GM19025 (cell line): ENCODE measurements at regions not wholly inside any gene's neighbourhood (a gene's known extent, or its start where the extent isn't known, plus 50 kb on each side); places are given as distances from the start of the nearest gene placed in this dataset.
"Not testable (repeated sequence)": the region's sequence is repeated elsewhere in the genome, so short reads cannot be mapped to it uniquely, and the experiment has no call there.

ENCODE experiments used
- ATAC-seq: cut with Tn5 transposase; IDR thresholded peaks from one replicate; pipeline ENCODE4 v1.9.1; 2021; ENCODE audit warnings: mild to moderate bottlenecking, low read depth, moderate library complexity; ENCODE audit not compliant: unreplicated experiment

- ATAC-seq: no peak
Observed at GRCh38 chr2:52539026-52539970, 1228.3 kb upstream of the CHAC2 start.

GRCh38 chr2:52537588-52537987, 1230.0 kb upstream of the CHAC2 start:
- no peak for ATAC-seq

GRCh38 chr2:52536929-52537460, 1230.6 kb upstream of the CHAC2 start:
- ATAC-seq: no peak

GRCh38 chr2:52532956-52533355, 1234.6 kb upstream of the CHAC2 start:
- ATAC-seq: no peak

GRCh38 chr2:52526735-52527134, 1240.9 kb upstream of the CHAC2 start:
- ATAC-seq: no peak

GRCh38 chr2:52520644-52521043, 1247.0 kb upstream of the CHAC2 start:
- no peak for ATAC-seq

- no peak for ATAC-seq
Observed at GRCh38 chr2:52518678-52519077, 1248.9 kb upstream of the CHAC2 start.

- no peak for ATAC-seq
Observed at GRCh38 chr2:52512760-52513159, 1254.8 kb upstream of the CHAC2 start.

- ATAC-seq: no peak
Observed at GRCh38 chr2:52510432-52510831, 1257.2 kb upstream of the CHAC2 start.

- ATAC-seq: no peak
Observed at GRCh38 chr2:52502476-52502860, 1265.1 kb upstream of the CHAC2 start.

GRCh38 chr2:52501715-52502475, 1265.7 kb upstream of the CHAC2 start:
- ATAC-seq: no peak

GRCh38 chr2:52500561-52500960, 1267.0 kb upstream of the CHAC2 start:
- no peak for ATAC-seq

- ATAC-seq: no peak
Observed at GRCh38 chr2:52498077-52498750, 1269.4 kb upstream of the CHAC2 start.

- ATAC-seq: no peak
Observed at GRCh38 chr2:52495816-52496215, 1271.8 kb upstream of the CHAC2 start.

- no peak for ATAC-seq
Observed at GRCh38 chr2:52477166-52477565, 1290.4 kb upstream of the CHAC2 start.

GRCh38 chr2:52475590-52475989, 1292.0 kb upstream of the CHAC2 start:
- ATAC-seq: no peak

GRCh38 chr2:52474091-52474490, 1293.5 kb upstream of the CHAC2 start:
- no peak for ATAC-seq

GRCh38 chr2:52473526-52473925, 1294.1 kb upstream of the CHAC2 start:
- no peak for ATAC-seq

- ATAC-seq: not testable (repeated sequence)
Observed at GRCh38 chr2:52470457-52470856, 1297.1 kb upstream of the CHAC2 start.

GRCh38 chr2:52467189-52467588, 1300.4 kb upstream of the CHAC2 start:
- no peak for ATAC-seq

GRCh38 chr2:52465287-52465686, 1302.3 kb upstream of the CHAC2 start:
- ATAC-seq: no peak
